ENCODE measurements at regions not wholly inside any gene's neighbourhood (a gene's known extent, or its start where the extent isn't known, plus 50 kb on each side); places are given as distances from the start of the nearest gene placed in this dataset.

GRCh38 chr10:118408181-118408580, 66.1 kb upstream of the FAM204A start:
- DNase-seq, result no peak

DNA sequence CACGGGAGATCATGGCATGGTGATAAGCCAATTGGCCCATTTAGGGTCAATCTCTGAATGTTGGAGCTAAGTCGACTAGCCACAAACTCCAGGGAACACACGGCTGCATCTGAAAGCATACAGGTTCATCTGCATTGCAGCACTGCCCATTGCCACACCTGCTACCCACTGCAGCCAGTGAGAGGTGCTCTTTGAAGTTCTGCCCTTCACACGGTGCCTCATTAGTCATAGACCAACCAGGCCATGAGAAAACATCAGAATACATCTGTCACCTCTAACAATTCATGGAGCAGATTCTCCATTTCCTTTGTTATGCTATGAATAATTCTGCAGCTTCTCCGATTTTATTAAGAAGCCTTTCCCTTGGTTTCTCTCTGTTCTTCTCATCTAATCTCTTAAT, 65.7 kb upstream of the FAM204A start:
- no peak for DNase-seq

- no peak for DNase-seq
These were observed 64.9 kb upstream of the FAM204A start for GRCh38 chr10:118407026-118407425.

DNA sequence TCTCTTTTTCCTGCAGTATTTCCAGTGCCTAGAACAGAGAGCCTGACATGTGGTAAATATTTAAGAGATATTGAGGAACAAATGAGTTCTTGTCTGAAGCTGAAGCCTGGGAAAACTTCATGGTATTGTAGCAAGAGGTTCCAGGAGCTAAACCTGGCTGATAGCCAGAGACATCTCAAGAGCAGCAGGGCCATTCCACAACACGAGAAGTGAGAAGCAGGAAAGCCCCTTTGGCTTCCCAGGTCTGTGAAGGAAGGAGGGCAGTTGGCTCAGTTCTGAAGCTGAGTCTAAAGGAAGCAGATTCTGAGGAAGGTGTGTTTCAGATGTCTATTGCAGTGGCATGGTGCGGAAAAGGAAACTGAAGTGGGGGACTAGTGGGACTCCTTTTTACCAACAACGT, 63.8 kb upstream of the FAM204A start:
- no peak for DNase-seq

GRCh38 chr10:118403967-118404366, 61.8 kb upstream of the FAM204A start:
- DNase-seq, result no peak

DNA sequence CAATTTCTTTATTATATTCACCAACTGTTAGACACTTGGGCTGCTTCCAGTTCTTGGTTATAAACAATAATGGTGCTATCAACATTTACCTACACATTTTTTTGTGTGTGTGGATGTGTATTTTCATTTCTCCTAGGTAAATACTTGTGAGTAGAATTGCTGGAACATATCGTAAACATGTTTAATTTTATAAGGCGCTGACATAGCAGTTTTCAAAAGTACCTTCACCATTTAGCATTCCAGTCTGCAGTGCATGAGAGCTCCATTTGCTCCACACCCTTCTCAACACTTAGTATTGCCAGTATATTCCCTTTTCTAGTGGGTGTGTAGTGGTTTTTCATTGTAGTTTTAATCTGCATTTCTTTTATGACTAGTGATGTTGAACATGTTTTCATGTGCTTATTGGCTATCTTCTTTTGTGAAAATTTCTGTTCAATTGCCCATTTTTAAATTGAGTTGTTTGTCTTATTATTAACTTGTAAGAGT, 59.6 kb upstream of the FAM204A start:
- no peak for DNase-seq

GRCh38 chr10:118397391-118397790, 55.3 kb upstream of the FAM204A start:
- DNase-seq, result no peak

- DNase-seq, result no peak
These were observed 53.8 kb upstream of the FAM204A start for GRCh38 chr10:118395947-118396346.

DNA sequence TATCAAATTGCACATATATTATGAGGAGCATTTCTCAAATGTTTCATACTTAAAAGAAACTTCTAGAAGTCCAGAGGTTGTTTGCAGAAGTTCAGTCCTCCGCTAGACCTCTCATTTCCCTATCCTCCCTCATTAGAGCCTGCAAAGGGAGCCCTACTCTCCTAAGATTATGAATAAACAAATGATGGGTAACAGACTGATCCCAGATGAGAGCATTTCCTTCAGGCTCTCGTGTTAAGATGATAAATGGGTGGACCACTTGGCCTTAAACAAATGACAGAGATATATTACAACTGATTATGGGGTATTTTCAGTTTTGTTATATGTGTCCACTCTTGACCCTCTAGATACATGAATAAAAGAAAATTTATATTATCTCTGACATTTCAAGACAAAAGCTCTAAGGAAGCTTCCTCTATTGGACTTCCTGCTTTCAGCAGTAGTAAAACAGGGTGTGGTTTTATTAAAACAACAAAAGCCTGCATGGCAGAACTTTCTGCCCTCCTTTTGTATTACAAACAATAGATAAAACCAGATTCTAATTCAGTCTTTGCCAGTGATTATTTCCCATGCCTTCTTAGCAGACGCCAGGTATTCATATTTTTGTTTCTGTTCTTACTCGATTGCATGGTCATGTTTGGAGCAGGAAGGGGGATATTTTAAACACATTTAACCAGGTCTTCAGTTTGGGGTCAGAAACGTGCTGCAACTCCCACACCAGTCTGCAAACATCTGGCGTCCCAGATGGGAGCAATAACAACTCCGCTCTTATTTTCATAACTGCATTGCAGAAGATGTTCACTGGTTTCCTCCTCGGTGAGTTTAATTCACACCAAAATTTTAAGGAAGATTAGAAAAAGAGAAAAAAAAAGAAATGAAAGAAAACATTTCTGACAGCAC, 52.4 kb upstream of the FAM204A start:
- no peak for DNase-seq

DNA sequence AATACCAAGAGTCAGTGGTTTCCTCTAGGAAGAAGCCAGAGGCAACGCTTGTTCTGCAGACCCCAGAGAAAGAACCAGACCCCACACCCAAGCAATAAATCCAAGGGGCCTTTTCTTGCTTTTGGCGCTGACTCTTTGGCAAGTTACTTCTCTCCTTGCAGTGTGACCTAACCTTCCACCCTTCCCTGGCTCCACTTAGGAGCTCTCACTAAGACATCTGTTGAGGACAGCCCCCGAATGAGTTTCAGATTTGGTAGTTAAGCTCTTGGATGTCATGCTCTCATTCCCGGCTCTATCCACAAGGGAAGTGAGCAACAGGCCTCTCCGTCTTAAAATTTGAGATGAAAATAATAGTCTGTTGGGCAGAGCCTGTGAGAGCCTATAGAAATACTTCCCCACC, 50.6 kb upstream of the FAM204A start:
- no peak for DNase-seq

Measured in stimulated activated CD4-positive, alpha-beta T cell treated with anti-CD3 and anti-CD28 coated beads, Interleukin-4, amount 100 ng/mL, for 4 hours (primary cell).